Islet of Langerhans (tissue), 1 donor: ENCODE measurements at regions not wholly inside any gene's neighbourhood (a gene's known extent, or its start where the extent isn't known, plus 50 kb on each side); places are given as distances from the start of the nearest gene placed in this dataset.
"Not testable (repeated sequence)": the region's sequence is repeated elsewhere in the genome, so short reads cannot be mapped to it uniquely, and the experiment has no call there.

ENCODE experiments used
- FAIRE-seq: peaks from one replicate; lab custom pipeline; 2011; peaks lifted over from hg19 to GRCh38; lab: Jason Lieb, UNC

GRCh38 chr6:73942592-73943186 lies 246.7 kb downstream of the CD109 start:
- FAIRE-seq, result no peak

- no peak for FAIRE-seq
Measured at GRCh38 chr6:73941892-73942291, 245.9 kb downstream of the CD109 start.

DNA sequence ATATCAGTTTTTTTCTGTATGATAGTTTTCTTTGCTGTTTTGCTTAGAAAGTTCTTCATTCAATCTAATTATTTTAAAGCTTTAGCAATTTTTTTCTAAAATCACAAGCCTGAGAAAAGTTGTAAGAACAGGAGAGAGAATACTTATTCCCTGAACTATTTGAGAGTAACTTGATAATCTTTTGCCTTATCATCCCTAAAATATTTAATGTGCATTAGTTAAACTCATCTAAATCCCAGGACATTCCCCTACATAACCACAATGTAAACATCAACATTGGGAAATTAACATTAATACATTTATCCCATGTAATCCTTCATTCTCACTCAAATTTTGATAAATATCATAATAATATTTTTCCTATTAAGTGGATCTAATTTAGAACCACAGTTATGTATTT lies 241.8 kb downstream of the CD109 start:
- no peak for FAIRE-seq

GRCh38 chr6:73932866-73933265 lies 236.9 kb downstream of the CD109 start:
- no peak for FAIRE-seq

- FAIRE-seq, result no peak
Measured at GRCh38 chr6:73929405-73929804, 233.4 kb downstream of the CD109 start.

DNA sequence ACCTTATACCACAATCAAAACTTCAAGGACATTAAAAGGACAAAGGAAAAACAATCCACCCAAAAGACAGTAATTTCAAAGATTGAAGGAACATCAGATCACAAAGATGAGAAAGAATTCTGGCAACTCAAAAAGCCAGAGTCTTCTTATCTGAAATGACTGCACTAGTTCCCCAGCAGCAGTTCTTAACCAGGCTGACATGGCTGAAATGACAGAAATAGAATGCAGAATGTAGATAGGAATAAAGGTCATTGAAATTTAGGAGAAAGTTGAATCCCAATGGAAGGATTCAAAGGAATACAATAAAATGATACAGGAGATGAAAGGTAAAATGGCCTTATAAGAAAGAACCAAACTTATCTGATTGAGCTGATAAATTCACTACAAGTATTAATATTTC lies 231.4 kb downstream of the CD109 start:
- FAIRE-seq, result no peak

DNA sequence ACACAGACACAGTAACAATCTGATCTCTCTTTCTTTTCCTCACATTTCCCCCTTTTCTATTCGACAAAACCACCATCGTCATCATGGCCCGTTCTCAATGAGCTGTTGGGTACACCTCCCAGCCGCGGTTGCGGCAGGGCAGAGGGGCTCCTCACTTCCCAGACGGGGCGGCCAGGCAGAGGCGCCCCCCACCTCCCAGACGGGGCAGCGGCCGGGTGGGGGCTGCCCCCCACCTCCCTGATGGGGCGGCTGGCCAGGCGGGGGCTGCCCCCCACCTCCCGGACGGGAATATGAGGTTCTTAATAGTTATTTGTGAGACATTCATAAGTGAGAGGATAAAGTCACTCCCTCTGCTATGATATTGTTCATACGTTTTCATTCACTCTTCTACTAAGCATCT lies 229.7 kb downstream of the CD109 start:
- FAIRE-seq, result not testable (repeated sequence)

DNA sequence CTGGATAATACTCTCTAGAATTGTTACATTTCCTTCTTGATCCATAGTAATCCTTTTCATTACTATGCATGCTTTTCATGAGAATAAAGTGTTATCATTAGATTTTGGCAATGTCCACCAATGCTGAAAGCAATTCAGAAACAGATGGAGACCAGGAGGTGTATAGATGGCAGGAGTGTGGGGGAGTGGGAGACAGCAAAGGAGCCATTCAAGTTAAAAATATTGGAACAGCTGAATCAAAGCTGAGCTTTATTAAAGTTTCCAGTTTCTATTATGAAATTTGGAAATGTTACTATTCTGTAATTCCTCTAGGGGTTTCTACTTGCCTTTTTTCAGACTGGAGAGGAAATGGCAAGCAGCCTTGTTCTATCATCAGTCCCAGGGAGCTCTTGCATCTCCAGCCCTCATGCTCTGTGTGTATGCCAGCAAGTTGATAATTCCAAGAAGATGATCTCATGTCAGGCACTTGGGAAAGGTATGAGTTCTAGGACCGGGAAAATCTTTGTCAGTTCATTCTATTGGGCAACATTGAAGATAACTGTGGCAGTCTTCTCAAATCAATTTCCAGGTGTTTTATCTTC lies 228.0 kb downstream of the CD109 start:
- no peak for FAIRE-seq

DNA sequence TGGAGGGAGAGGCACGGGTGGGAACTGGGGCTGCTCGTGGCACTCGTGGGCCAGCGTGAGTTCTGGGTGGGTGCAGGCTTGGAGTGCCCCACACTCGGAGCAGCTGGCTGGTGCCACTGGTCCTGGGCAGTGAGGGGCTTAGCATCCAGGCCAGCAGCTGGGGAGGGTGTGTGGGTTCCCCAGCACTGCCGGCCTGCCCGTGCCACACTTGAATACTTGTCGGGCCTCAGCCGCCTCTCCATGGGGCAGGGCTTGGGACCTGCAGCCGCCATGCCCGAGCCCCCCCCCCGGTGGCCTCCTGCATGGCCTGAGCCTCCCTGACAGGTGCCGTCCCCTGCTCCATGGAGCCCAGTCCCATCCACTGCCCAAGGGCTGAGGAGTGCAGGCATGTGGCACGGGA lies 207.2 kb downstream of the CD109 start:
- no peak for FAIRE-seq

- no peak for FAIRE-seq
Measured at GRCh38 chr6:73901986-73902385, 206.0 kb downstream of the CD109 start.

DNA sequence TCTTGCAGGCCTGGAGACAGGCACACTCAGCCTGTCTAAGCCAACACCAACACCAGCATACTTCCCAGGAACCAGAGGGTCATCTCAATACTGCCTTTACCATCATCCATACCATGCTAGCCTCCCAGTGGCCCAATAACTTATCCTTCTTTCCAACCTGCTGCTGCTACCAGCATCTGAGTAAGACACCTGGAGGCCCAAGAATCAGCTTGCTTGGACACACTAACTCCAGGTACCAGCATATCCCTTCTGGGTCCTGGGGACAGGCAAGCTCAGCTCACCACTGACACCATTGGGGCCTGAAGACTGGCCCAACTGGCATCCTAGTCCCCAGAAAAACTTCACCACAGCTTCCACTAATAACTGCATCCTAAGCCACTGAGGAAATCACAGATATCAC lies 205.3 kb downstream of the CD109 start:
- FAIRE-seq, result no peak

GRCh38 chr6:73898599-73898998 lies 202.6 kb downstream of the CD109 start:
- FAIRE-seq, result no peak

DNA sequence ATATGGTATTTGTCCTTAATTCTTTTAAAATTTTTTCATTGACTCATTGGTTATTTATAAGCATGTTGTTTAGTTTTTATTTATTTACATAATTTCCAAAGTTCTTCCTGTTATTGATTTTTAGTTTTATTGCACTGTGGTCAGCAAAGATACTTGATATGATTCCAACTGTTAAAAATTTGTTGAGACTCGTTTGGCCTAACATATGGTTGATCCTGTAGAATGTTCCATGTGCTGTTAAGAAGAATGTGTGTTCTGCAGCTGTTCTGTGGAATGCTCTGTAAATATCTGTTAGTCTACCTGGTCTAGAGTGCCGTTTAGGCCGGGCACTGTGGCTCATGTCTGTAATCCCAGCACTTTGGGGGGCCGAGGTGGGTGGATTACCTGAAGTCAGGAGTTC lies 197.7 kb downstream of the CD109 start:
- FAIRE-seq, result no peak

DNA sequence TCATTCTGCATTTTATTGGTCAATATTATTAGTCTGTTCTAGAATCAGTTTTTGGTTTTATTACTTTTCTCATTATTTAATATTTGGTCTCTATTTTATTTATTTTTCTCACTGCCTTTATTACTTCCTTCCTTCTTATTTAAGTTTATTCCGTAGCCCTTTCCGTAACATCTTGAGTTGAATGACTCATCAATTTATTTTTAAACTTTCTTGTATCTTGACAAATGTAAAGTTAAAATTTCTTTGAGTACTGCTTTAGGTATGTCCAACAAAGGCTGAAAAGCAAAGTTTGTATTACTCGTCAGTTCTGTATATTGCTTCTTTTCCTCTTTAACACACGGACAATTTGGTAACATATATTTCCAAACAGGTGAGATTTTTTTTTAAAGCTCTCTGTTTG lies 192.0 kb downstream of the CD109 start:
- no peak for FAIRE-seq

DNA sequence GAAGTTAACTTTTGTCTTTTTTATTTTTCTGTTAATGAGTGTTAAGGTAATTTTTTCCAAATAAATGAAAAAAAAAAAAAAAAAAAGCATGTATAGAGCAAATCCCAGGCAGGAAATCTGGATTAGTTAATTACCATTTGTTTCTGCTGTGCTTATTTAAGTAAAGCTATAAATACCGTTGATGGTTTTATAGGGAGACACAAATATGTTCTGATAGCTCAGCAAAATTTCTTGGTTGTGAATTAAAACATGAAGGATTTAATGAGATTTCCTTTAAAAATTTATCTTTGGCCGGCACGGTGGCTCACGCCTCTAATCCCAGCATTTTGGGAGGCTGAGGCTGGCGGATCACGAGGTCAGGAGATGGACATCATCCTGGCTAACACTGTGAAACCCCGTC lies 189.4 kb downstream of the CD109 start:
- no peak for FAIRE-seq

DNA sequence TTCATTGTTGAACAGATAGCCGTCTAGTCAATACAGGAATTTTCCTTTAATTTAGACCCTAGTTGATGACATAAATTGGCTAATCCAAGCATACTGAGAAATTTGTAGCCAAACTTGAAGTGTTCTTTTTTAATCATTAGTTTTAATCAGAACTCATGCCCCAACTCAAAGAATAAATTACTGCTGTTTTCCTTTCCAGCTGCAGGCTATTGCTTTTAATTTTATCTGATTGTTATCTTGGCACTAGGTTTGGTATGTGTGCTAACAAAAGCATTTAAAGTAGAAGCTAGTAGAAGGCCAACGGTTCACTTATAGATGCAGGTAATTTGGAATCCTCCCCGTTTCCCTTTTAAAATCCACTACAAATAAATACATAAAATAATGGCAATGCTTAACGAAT lies 188.5 kb downstream of the CD109 start:
- FAIRE-seq, result no peak

- no peak for FAIRE-seq
Measured at GRCh38 chr6:73879501-73880293, 183.7 kb downstream of the CD109 start.

DNA sequence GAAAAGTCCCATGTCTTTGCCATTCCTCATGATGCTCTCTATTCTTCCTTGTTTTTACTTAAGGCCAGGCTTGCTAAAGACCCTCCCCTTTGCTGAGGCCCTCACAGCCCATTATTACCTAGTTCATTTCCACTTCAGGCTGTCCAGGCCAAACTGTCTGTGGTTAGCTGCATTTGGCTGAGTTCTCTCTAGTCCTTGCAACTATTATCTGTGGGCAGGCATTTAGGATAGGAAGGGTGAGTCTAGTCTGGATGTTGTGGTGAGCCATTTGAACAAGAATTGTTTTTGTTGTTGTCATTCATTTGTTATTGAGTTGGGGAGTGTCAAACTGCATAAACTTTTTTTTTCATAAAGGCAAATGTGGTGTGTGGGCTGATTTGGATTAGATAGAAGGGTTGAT lies 182.4 kb downstream of the CD109 start:
- FAIRE-seq, result no peak
